GM19397 (cell line): ENCODE measurements at regions not wholly inside any gene's neighbourhood (a gene's known extent, or its start where the extent isn't known, plus 50 kb on each side); places are given as distances from the start of the nearest gene placed in this dataset.

Source experiments
- ATAC-seq: cut with Tn5 transposase; IDR thresholded peaks from one replicate; pipeline ENCODE4 v1.9.1; 2021; ENCODE audit warnings: mild to moderate bottlenecking, moderate library complexity; ENCODE audit not compliant: unreplicated experiment

DNA sequence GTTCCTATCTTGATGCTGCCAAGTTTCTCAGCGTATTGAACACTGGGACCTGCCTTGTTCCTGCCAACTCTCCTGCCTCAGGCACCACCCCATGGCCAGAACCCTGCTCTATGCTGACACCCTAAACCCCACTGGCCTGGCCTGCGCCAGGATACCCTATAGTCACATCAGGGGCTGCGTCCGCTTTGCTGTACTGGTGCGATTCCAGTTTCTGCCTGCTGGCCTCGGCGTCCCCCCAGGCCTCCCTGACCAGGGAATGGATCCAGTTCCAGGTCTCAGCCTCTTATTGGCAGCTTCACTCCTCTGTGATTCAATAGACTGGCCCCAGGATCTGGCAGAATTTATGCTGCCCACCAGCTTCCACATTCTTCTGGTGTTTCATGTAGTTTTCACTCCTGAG is 55.0 kb downstream of the GPR6 start:
- no peak for ATAC-seq

DNA sequence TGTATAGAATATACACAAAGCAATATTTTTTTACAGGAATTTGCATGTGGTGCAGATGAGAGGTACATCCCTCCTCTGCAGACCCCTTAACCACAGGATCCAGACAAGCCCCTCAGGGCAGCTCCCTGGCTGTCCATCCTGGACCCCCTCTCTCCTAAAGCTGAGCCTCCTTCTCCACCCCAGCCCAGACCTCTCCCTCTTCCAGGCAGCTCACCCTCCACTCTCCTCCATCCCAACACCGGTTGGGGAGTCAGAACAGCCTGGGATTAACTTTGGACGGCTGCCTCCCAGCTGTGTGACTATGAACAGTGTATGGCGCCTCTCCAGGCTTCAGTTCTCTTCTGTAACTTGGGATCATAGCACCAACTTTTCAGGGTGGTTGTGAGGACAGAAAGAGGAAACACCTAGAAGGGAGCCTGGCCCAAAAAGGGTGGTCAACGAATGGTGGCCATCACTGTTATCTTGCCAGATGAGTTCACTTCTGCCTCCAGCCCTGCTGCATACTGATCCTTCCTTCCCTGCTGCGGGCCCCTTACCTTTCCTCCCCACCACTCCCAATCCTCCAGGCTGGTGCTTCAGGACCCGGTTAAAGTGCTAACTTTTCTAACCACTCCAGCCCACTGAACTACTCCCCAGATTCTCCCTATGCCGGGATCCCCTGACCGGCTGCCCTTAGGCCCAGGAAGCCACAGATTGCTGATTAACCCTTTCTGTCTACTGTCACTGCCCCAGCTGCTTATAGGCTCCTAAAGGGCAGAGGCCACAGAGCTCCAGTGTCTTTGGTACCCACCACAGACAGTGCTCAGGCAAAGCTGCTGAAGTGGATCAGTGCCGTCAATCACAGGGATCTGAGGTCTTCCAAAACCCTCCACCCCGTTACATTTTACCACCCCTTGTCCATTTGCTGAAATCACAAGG is 55.9 kb downstream of the GPR6 start:
- no peak for ATAC-seq

DNA sequence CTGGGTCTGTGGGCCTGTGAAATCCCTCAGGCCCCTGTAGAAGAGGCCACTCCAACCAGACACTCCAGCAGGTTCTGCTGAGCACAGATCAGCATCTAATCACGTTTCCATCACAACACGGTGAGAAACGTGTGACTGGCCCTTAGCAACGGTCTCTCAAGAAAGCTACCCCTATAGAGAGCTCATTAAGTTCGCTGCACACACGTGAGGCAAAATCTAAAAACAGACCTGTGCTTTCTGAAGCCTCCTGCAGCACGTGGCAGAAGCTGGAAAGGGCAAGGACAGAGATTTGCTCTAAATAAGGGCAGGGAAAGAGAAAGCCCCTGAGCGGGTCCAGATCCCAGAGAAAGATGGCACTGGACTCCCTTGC is 56.5 kb downstream of the GPR6 start:
- no peak for ATAC-seq

DNA sequence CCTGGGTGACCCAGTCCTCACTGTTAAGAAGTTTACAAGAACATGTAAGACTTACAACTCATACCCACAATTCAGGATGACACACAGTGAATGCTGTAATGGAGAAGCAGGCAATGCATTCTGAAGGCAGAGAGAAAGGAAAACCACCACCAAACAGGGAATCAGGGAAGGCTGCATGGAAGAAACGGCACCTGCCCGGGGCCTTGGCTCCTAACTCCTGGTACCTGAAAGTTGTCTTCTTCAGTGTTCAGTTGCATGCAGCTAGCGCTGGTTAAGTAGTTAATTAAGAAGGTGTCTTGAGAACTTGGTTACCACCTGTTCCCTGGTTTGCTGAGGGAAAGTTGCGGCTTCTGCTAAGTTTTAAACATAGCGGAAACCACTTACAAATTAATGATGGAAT is 57.2 kb downstream of the GPR6 start:
- ATAC-seq: no peak

DNA sequence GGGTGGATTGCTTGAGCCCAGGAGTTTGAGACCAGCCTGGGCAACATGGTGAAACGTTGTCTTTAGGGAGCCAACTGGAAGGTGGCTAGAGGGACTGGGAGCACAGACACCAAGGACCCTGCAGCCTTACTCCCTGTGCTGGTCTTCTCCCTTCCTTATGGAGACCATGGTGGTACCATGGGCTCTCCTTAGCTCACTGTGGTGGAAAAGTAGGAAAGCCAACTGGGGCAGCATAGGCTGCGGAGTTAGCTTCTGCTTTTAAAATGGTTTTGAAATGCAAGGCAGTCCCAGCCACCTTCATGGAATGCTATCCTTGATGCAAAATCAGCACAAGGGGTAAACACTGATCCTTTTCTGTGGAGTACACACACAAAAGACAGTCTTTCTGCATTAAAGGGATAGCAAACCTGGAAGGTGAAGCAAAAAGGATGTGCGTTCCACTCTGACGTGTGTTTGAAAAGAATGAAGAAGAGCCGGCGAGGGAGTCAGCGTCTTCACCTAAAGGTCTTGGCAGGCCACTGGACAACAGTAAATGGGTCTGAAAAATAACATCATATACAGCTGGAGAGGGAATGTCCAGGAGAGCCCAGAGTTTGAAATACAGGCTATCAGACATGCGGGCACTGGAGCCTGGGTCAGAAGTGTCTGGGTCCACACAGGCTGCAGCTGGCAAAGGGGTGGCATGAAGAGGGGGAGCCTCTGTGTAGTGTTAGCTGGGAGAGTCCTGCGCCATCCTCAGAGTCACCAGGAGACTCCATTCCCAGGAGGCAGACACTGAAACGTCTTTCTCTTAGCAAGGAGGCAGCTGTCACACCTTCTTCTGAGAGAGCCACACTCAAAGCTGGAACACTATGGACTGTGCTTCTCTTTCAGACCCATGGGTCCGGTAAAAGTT is 58.5 kb downstream of the GPR6 start:
- no peak for ATAC-seq

DNA sequence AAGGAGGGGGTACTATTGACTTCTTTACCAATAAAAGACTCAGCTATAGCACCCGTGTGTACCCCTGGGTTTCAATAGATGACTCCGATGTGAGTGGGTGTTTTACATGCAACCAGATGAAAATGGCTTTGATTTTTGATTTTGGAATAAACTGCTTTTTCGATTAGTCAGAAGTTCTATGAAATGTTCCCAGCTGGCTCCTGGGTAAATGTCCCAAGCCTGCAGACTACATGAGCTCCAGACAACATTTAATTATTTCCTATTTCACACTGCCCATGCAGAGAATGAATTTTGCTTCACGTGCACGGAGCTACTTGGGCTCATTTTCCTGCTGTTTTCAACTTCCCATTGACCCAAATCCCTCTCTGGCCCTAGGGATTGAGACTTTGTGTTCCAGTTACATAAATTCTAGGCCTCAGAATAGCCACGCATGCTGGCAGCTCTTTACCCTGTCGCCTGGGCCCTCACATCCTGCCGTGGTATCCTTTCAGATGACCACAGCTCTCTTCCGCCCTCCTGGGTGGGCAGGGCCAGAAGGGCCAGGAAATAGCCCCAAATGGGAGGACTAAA is 59.7 kb downstream of the GPR6 start:
- ATAC-seq: no peak

DNA sequence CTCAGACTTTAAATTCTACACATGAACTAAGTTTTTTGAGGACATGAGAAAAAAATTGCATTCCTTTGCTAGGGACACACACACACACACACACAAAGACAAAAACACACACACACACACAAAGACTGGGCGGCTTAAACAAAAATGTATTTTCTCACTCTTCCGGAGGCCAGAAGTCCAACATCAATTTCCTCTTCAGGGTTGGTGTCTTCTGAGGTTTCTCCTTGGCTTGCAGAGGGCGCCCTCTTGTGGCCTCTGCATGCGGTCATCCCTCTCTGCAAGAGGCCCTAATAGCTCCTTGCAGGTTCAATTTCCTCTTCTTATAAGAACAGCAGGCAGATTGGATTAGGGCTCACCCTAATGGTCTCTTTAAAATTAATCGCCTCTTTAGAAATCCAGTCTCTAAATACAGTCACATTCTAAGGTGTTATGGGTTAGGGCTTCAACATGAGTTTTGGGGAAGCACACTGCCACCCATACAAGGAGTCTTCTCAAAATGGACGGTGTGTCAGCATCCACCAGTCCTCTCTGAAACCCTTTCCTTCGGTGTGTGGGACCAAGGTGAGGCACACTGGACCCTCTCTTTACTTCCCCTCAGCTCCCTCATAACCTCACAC is 61.4 kb downstream of the GPR6 start:
- peak; percentile 87 for ATAC-seq

DNA sequence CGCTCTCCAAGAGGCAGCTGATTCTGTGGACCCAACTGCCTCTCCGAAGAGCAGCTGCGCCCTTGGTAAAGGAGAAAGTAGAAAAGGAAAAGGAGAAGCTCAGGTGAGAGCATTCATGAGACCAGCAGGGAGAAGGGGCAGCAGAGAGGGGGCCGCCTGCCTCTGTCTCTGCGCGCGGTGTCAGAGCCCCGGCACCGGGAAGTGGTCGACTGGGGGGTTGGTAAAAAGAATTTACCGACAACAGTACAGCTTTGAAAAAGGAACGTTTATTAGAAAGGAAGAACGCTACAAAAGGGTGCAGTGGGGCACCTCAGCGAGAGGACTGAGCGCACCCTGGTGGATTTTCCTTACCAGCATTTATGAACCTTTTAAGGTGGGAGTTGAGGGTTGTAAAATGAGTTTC is 61.9 kb downstream of the GPR6 start:
- ATAC-seq: peak; percentile 47

DNA sequence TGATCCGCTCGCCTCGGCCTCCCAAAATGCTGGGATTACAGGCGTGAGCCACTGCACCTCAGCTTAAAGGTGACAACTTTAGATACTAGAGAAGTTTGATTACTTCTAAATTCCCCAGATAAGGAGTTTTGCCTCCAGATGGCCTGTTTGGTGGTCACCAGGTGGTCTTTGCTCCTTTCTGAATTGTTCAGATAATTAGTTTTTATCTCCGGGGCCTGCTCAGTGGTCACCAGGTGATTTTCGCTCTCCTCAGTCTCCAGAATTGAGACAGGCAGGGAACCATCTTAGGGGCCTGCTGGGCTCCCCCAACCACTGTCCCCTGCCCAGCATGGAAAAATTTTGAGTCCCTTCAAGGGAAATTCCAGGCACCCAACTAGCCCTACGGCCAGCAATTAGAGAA is 62.6 kb downstream of the GPR6 start:
- no peak for ATAC-seq

DNA sequence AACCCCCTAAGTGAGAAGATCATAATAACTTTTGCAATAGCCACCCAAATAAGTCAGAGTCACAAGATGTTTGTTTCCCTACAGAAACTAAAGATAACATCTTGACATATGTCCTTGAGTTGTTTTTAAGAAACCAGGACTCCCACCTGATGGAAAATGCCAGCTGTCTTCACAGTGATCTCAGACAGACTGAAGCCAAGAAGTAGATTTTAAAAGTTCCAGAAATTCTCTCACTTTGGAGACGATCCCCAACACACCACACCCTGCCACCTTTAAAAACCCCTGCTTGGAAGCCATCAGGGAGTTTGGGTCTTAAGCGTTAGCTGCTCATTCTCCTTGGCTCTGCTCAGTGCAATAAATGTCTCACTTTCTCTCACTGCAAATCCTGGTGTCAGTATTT is 63.0 kb downstream of the GPR6 start:
- ATAC-seq: no peak

DNA sequence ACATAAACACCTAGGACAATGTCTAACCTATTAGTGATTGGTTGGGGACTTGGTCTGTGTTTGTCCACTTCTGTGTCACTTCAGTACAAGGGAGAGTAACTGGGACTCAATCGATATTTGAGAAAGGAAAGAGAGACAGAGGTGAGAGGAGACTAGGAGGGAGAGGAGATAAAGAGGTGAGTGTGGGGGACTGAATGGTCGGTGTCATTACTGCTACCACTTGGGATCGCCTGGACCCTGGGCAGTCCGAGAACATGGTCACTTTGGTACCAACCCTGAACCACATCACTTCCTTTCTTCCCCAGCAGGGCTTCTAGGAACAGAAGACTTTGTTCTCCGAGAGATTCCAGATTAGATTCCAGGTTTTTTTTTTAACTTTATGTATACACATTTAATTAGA is 63.7 kb downstream of the GPR6 start:
- ATAC-seq: no peak

DNA sequence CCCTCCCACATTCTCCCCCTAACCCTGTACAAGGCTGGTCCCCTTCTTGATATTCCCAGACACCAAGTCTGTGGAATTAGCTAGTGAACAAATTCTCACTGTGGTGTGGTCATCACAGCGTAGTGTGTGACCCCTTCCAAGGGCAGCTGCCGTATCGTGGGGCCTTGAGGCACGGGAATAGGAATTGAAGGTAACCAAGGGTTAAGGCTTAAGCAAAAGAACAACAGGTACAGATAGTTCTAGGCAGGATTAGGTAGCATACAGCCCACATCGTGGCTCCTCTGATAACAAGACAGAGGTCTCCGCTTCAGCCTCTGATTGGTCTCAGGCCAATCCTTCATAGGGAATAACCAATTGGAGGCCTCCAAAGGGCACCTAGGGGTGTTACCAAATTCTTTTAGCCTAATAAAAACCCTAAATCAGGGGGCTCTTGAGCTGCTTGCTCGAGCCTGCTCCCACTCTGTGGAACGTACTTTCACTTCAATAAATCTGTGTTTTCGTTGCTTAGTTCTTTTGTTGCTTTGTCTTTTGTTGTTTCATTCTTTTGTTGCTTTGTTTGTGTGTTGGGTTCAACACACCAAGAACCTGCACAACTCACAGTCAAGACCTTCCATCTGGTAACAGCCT is 64.7 kb downstream of the GPR6 start:
- no peak for ATAC-seq

DNA sequence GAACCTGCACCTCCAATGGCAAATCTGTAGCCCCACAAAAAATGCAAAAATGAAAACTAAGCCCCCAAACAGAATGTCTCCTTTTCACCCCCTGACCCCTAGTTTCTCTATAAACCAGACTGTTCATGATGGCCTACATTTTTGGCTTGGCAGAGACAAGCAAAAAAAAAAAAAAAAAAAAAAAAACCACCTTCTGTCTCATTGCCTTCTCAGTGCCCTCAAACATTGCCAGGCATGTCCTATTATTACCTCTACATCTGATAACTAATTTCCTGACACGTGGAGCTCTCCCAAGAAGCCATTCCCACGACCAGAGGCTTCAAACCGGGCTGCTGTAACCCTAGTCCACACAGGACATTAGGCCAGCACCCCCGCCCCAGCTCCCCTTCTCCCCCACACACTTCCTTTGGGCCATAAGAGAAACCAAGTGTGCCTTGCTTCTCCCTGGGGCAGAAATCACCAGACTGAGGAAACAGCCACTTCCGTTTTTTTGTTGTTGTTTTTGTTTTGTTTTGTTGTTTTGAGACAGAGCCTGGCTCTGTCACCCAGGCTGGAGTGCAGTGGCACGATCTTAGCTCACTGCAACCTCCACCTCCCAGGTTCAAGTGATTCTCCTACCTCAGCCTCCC is 65.4 kb downstream of the GPR6 start:
- no peak for ATAC-seq

DNA sequence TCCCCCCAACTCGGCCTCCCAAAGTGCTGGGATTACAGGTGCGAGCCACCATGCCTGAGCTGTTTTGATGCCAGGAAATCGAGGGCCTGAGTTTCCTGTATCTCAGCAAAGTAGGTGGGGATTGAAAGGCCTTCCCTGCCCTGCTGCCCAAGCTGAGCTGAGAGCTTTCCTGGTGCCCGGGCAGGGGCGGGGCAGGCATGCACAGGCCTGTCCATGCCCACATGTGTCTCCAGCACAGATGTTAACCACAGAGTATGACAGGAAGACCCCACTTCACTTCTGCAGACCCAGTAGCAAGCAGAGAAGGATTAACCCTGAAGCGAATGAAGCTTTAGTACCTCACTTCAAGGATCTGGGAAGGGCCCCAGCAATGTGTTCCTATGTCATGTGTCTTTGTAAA is 66.0 kb downstream of the GPR6 start:
- no peak for ATAC-seq

DNA sequence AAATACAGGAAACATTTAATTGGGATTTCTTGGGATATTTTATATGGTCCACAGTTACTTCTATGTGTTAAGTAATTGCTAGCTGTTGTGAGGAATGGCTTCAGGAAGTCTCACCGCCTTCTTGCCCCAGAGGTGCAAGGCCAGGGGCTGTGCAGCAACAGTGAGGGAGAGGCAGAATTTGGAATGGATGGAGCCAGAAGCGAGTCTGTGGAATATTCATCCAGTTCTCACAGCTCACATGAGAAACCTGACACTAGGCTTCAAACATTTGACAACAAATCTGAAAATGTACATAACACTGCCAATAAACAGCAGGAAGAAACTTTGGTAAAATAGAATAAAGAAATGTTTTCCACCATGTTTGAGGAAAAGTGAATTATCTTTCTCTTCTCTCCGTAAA is 66.5 kb downstream of the GPR6 start:
- no peak for ATAC-seq

DNA sequence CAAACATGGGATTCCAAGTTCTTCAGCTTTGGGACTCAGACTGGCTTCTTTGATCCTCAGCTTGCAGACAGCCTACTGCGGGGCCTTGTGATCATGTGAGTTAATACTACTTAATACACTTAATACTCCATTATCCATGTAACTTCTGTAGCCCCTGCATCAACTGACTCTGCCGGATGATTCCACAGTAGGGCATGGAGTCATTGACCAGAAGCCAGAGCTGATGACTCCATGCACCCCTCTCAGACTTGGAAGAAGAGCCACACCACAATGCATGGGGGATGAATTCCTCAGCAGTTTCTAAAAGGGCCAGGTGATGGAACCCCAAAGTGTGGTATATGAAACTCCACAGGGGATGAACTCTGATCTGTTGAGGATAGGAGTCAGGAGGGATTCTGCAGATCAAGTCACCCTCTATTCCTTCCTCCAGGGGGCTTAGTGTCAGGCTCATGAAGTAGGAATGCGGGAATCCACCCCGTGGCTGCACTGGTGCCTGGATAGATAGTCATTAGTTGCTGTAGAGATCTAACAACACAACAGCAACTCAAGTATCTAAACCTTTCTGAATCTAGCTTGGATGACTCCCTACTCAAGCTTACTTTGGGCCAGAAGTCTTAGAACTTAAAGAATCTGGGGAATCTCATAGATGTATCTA is 70.2 kb downstream of the GPR6 start:
- no peak for ATAC-seq

DNA sequence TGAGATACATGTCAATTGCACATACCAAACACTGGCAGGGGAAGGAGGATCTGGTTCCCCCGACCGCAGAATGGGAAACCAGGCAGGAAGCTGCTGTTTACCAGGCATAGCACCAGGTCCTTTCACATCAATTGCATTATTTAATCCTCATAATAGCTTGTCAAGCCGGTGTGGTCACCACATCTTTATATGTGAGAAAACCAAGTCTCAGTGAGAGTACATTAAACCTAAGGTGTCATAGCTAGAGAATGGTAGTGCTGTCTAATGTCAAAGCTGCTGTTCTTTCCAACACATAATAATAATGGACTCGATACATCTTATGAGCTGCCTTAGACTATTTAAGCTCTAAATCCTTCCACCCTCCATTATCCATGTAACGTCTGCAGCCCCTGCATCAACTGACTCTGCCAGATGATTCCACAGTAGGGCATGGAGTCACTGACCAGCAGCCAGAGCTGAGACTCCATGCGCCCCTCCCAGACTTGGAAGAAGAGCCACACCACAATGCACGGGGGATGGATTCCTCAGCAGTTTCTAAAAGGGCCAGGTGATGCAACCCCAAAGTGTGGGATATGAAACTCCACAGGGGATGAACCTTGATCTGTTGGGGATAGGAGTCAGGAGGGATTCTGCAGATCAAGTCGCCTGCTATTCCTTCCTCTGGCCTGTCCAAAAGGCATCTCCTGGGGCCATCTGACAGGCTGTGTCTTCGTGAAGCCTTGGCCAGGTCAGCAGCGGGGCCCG is 71.8 kb downstream of the GPR6 start:
- no peak for ATAC-seq
